PC-3 (cell line): ENCODE measurements at regions not wholly inside any gene's neighbourhood (a gene's known extent, or its start where the extent isn't known, plus 50 kb on each side); places are given as distances from the start of the nearest gene placed in this dataset.

ENCODE experiments used
- ATAC-seq: fragments of 200-7000 bp; cut with Tn5 transposase; 2 replicates; pipeline ENCODE4 v1.9.1; 2020; ENCODE audit warnings: mild to moderate bottlenecking, moderate library complexity
- BruUV-seq: library from RNA; stranded (reverse); fragments of 400-500 nt; replicated peaks from 2 replicates; lab custom pipeline; 2021; lab: Mats Ljungman, UMichigan
- CTCF ChIA-PET: fragments of 300-600 bp; sonication (Branson Sonifier 250); formaldehyde crosslinking; loops from one replicate; lab custom pipeline; 2022; ENCODE audit warnings: antibody characterized with exemption; lab: Charles Lee
- POLR2A ChIA-PET: fragments of 300-600 bp; sonication (Branson Sonifier 250); formaldehyde crosslinking; loops from one replicate; lab custom pipeline; 2022; ENCODE audit warnings: antibody characterized with exemption; ENCODE audit not compliant: unreplicated experiment; lab: Charles Lee
- DNase-seq: peaks from one replicate; pipeline ENCODE4 v3.0.0-alpha.2; 2015
- H2AFZ ChIP-seq: fragments of 300-600 bp; sonication (generic); 2 replicates; pipeline ENCODE4 v1.6.0; 2016; ENCODE audit warnings: antibody characterized with exemption, low read length
- H3F3A ChIP-seq: fragments of 300-600 bp; sonication (generic); one replicate; pipeline ENCODE4 v1.6.0; 2017; ENCODE audit warnings: antibody characterized with exemption, low read length, control low read depth, mild to moderate bottlenecking; ENCODE audit not compliant: unreplicated experiment
- H3K27ac ChIP-seq: fragments of 300-600 bp; sonication (generic); 2 replicates; pipeline ENCODE4 v1.5.1; 2016; ENCODE audit warnings: mild to moderate bottlenecking, low read length
- H3K27me3 ChIP-seq: fragments of 300-600 bp; sonication (generic); 2 replicates; pipeline ENCODE4 v1.6.1; 2016; ENCODE audit warnings: low read length, mixed read lengths
- H3K36me3 ChIP-seq: fragments of 300-600 bp; sonication (generic); 2 replicates; pipeline ENCODE4 v1.6.1; 2016; ENCODE audit warnings: low read depth, mixed run types, low read length, mixed read lengths
- H3K4me1 ChIP-seq: fragments of 300-600 bp; sonication (generic); 2 replicates; pipeline ENCODE4 v1.5.1; 2016; ENCODE audit warnings: low read length; ENCODE audit not compliant: insufficient read depth
- H3K4me2 ChIP-seq: fragments of 300-600 bp; sonication (generic); 2 replicates; pipeline ENCODE4 v1.6.0; 2016; ENCODE audit warnings: low read length
- H3K4me3 ChIP-seq: fragments of 300-600 bp; sonication (generic); 2 replicates; pipeline ENCODE4 v1.5.1; 2016; ENCODE audit warnings: mild to moderate bottlenecking, low read length, mixed read lengths
- H3K79me2 ChIP-seq: fragments of 300-600 bp; sonication (generic); 2 replicates; pipeline ENCODE4 v1.6.1; 2017; ENCODE audit warnings: low read length, mixed read lengths
- H3K9ac ChIP-seq: fragments of 300-600 bp; sonication (generic); 2 replicates; pipeline ENCODE4 v1.6.0; 2016; ENCODE audit warnings: mild to moderate bottlenecking, low read length
- H3K9me2 ChIP-seq: fragments of 300-600 bp; sonication (generic); replicated peaks from 2 replicates; pipeline ENCODE4 v1.6.1; 2016; ENCODE audit warnings: mixed run types, low read length, mixed read lengths
- H3K9me3 ChIP-seq: fragments of 300-600 bp; sonication (generic); 2 replicates; pipeline ENCODE4 v1.6.1; 2016; ENCODE audit warnings: low read length, mixed read lengths
- H4K20me1 ChIP-seq: fragments of 300-600 bp; sonication (generic); 2 replicates; pipeline ENCODE4 v1.6.1; 2016; ENCODE audit warnings: low read length, mixed read lengths
- EZH2 ChIP-seq: fragments of 300-600 bp; sonication (generic); IDR thresholded peaks from one replicate; pipeline ENCODE4 v1.6.1; 2017; ENCODE audit warnings: antibody characterized with exemption, mild to moderate bottlenecking, low read length; ENCODE audit not compliant: unreplicated experiment
- EZH2phosphoT487 ChIP-seq: fragments of 300-600 bp; sonication (generic); IDR thresholded peaks from 2 replicates; pipeline ENCODE4 v1.6.1; 2018; ENCODE audit warnings: mild to moderate bottlenecking, antibody characterized with exemption, low read length, borderline replicate concordance
- intact Hi-C: fragments of 100-400 bp; cut with micrococcal nuclease; formaldehyde crosslinking; loops from 2 replicates; pipeline ENCODE4 v1.9.0; 2023
- TF ChIP-seq, protein P1 (sequence below): fragments of 300-600 bp; sonication (generic); conservative IDR thresholded peaks from 2 replicates; pipeline ENCODE4 v1.5.1; 2017; ENCODE audit warnings: antibody characterized with exemption, low read depth, mild to moderate bottlenecking, low read length

DNA sequence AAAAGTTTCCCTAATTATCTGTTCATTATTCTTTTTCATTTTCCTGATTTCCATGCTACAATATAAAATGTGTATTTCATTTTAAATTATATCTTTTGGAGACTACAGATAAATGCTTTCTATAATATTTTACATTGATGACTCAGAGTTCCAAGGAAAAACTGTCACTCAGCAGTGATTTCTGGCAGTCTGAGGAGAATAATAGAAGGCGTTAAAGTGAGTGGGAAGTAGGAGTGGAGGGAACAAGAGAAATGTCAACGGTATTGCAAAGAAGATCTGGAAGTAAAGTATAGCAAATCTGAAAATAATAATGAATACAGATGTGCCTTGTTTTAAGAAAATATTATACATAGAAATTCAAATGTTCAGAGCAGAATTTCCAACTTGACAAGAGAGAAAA is 293.6 kb upstream of the PITX2 start:
- intact Hi-C loops: no loop called here
- TF ChIP-seq EZH2phosphoT487 (no peak), EZH2 (no peak)
- TF ChIP-seq, protein P1, sequence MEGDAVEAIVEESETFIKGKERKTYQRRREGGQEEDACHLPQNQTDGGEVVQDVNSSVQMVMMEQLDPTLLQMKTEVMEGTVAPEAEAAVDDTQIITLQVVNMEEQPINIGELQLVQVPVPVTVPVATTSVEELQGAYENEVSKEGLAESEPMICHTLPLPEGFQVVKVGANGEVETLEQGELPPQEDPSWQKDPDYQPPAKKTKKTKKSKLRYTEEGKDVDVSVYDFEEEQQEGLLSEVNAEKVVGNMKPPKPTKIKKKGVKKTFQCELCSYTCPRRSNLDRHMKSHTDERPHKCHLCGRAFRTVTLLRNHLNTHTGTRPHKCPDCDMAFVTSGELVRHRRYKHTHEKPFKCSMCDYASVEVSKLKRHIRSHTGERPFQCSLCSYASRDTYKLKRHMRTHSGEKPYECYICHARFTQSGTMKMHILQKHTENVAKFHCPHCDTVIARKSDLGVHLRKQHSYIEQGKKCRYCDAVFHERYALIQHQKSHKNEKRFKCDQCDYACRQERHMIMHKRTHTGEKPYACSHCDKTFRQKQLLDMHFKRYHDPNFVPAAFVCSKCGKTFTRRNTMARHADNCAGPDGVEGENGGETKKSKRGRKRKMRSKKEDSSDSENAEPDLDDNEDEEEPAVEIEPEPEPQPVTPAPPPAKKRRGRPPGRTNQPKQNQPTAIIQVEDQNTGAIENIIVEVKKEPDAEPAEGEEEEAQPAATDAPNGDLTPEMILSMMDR: no peak

DNA sequence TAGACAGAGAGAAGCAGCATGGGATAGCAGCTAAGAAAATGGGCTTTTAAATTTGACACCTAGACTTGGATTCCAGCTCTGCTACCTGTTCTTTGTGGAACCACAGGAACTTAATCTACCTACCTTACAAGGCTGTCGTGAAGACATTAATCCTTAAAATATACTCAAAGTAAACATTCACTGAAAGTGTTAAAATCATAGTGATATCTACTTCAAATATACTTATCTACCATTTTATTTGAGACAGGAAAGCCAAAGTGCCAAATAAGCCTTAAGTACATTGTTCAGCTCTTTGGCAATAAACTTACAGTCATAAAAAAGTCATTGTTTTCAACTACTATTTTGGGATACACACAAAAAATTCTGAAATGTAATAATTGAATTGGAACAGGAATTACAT is 295.0 kb upstream of the PITX2 start:
- TF ChIP-seq, protein P1: no peak
- no peak for TF ChIP-seq EZH2phosphoT487
- no peak for TF ChIP-seq EZH2
- H3K27ac ChIP-seq: no peak overlapping the region
- DNase-seq: no peak
- no peaks in the 10 kb centered on the region for H3K79me2 ChIP-seq
- no peak overlapping the region for H3K4me2 ChIP-seq
- no TSS peak for BruUV-seq
- H3K27me3 ChIP-seq: peaks cover 5% of the 10 kb centered on the region
- no peak for ATAC-seq
- no peaks in the 10 kb centered on the region for H3K36me3 ChIP-seq
- no peak overlapping the region for H2AFZ ChIP-seq
- H3K9me2 ChIP-seq: no peaks in the 10 kb centered on the region
- ChIA-PET CTCF (no interaction called here), POLR2A (no interaction called here)
- no peaks in the 10 kb centered on the region for H3F3A ChIP-seq
- no peaks in the 10 kb centered on the region for H4K20me1 ChIP-seq
- intact Hi-C loops: no loop called here
- no peak overlapping the region for H3K4me3 ChIP-seq
- no peak overlapping the region for H3K9ac ChIP-seq
- no peaks in the 10 kb centered on the region for H3K9me3 ChIP-seq
- no peaks in the 10 kb centered on the region for H3K4me1 ChIP-seq

More for the DNA sequence above, 293.6 kb upstream of the PITX2 start:
- no peaks in the 10 kb centered on the region for H3K9me2 ChIP-seq
- no peaks in the 10 kb centered on the region for H3K4me1 ChIP-seq
- no peak overlapping the region for H3K27ac ChIP-seq
- no peaks in the 10 kb centered on the region for H3K79me2 ChIP-seq
- H3K9ac ChIP-seq: no peak overlapping the region
- ChIA-PET POLR2A (no interaction called here), CTCF (no interaction called here)
- H3K4me3 ChIP-seq: no peak overlapping the region
- DNase-seq (no peak), ATAC-seq (no peak)
- no peak overlapping the region for H3K4me2 ChIP-seq
- H3K36me3 ChIP-seq: no peaks in the 10 kb centered on the region
- no peaks in the 10 kb centered on the region for H3F3A ChIP-seq
- BruUV-seq: no TSS peak
- no peak overlapping the region for H2AFZ ChIP-seq
- no peaks in the 10 kb centered on the region for H4K20me1 ChIP-seq
- H3K27me3 ChIP-seq: 0 out of 2 replicates have a peak, but pooled peaks cover under 1% of the 10 kb centered on the region
- no peaks in the 10 kb centered on the region for H3K9me3 ChIP-seq

DNA sequence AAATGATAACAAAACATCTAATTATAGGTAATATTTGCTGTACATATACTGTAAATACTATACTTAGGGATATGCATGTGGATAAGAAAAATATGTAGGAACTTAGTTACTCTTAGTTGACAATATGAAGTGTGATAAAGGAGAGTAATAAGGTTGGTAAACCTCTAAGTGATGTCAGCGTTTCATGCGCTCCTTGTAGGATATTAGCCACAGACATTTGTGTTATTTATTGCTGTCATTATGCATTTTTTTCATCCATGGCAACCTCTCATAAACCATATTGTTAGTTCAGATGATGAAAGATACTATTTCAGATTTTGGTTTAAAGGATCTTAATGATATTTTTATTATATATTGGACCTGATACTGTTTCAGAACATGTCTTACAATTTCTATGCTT is 298.1 kb upstream of the PITX2 start:
- CTCF ChIA-PET: no interaction called here
- Histone ChIP-seq H3K9ac (no peak overlapping the region), H3K9me2 (no peaks in the 10 kb centered on the region), H3K4me2 (no peak overlapping the region), H3K79me2 (no peaks in the 10 kb centered on the region), H3K27me3 (peaks cover 23% of the 10 kb centered on the region), H3F3A (no peaks in the 10 kb centered on the region), H4K20me1 (no peaks in the 10 kb centered on the region), H3K27ac (no peak overlapping the region), H2AFZ (no peak overlapping the region), H3K4me1 (no peaks in the 10 kb centered on the region), H3K4me3 (no peak overlapping the region), H3K9me3 (no peaks in the 10 kb centered on the region), H3K36me3 (no peaks in the 10 kb centered on the region)
- intact Hi-C loops: no loop called here
- POLR2A ChIA-PET: no interaction called here
- DNase-seq (no peak), ATAC-seq (no peak)
- BruUV-seq: no TSS peak
- no peak for TF ChIP-seq EZH2phosphoT487
- TF ChIP-seq, protein P1: no peak
- TF ChIP-seq EZH2: no peak
